SK-N-SH (cell line): ENCODE measurements at regions not wholly inside any gene's neighbourhood (a gene's known extent, or its start where the extent isn't known, plus 50 kb on each side); places are given as distances from the start of the nearest gene placed in this dataset.

Experiments
- CTCF ChIA-PET: fragments of 300-600, 350-600 bp; formaldehyde crosslinking; extraction: SDS; loops from one replicate; lab custom pipeline; 2021; lab: Yijun Ruan, JAX
- POLR2A ChIA-PET: fragments of 350-600 bp; sonication (Branson Sonifier 250); formaldehyde crosslinking; extraction: SDS; loops from one replicate; lab custom pipeline; 2020; ENCODE audit warnings: antibody characterized with exemption, inconsistent platforms; lab: Yijun Ruan, JAX
- DNase-seq: peaks from one replicate; pipeline ENCODE4 v3.0.0; 2012
- H2AFZ ChIP-seq: fragments of 200-600 bp; sonication (generic); 2 replicates; pipeline ENCODE4 v1.8.1; 2016; ENCODE audit warnings: antibody characterized with exemption, mild to moderate bottlenecking, low read depth
- H3F3A ChIP-seq: fragments of 200-600 bp; sonication (generic); replicated peaks from 2 replicates; pipeline ENCODE3; 2016; ENCODE audit warnings: antibody characterized with exemption, mild to moderate bottlenecking; ENCODE audit not compliant: insufficient read depth
- H3K27ac ChIP-seq, 2 experiments: fragments of 200-500 bp in 1 of 2; fragments of 200-600 bp in 1 of 2; sonication (Bioruptor generic) in 1 of 2; sonication (generic), shearing (Covaris generic) in 1 of 2; 2 replicates each; pipeline versions ENCODE4 v1.5.1 to v1.6.1; 2014 to 2016; ENCODE audit warnings: low read depth in 2 of 2, inconsistent platforms in 1 of 2, low read length in 1 of 2, mild to moderate bottlenecking in 1 of 2, mixed read lengths in 1 of 2
- H3K27me3 ChIP-seq: fragments of 200-600 bp; sonication (generic), shearing (Covaris generic); 2 replicates; pipeline ENCODE4 v1.6.1; 2016; ENCODE audit warnings: mixed run types; ENCODE audit not compliant: insufficient read depth
- H3K36me3 ChIP-seq, 2 experiments: fragments of 200-500 bp in 1 of 2; fragments of 200-600 bp in 1 of 2; sonication (Bioruptor generic) in 1 of 2; sonication (generic) in 1 of 2; replicated peaks in 1 of 2; 2 replicates each; pipeline versions ENCODE3 to v1.5.1; 2014 to 2016; ENCODE audit warnings: low read length in 1 of 2, mild to moderate bottlenecking in 1 of 2; ENCODE audit not compliant: insufficient read depth in 2 of 2, control insufficient read depth in 1 of 2
- H3K4me1 ChIP-seq, 2 experiments: fragments of 200-500 bp in 1 of 2; fragments of 200-600 bp in 1 of 2; sonication (Bioruptor generic) in 1 of 2; sonication (generic), shearing (Covaris generic) in 1 of 2; 2 replicates each; pipeline versions ENCODE4 v1.5.1 to v1.6.1; 2014 to 2016; ENCODE audit warnings: low read depth in 1 of 2, low read length in 1 of 2, mixed run types in 1 of 2; ENCODE audit not compliant: insufficient read depth in 2 of 2, control insufficient read depth in 1 of 2
- H3K4me2 ChIP-seq: fragments of 200-600 bp; sonication (generic), shearing (Covaris generic); 2 replicates; pipeline ENCODE4 v1.6.1; 2017; ENCODE audit warnings: mixed run types
- H3K4me3 ChIP-seq, 2 experiments: fragments of 200-500 bp in 1 of 2; fragments of 200-600 bp in 1 of 2; sonication (Bioruptor generic) in 1 of 2; sonication (generic), shearing (Covaris generic) in 1 of 2; 2 replicates each; pipeline versions ENCODE4 v1.5.1 to v1.8.1; 2014 to 2016; ENCODE audit warnings: low read depth in 2 of 2, inconsistent platforms in 1 of 2, low read length in 1 of 2, mild to moderate bottlenecking in 1 of 2, mixed read lengths in 1 of 2, moderate library complexity in 1 of 2
- H3K79me2 ChIP-seq: fragments of 200-600 bp; sonication (generic); 2 replicates; pipeline ENCODE4 v1.8.1; 2017; ENCODE audit warnings: mild to moderate bottlenecking; ENCODE audit not compliant: insufficient read depth
- H3K9ac ChIP-seq: fragments of 200-600 bp; sonication (generic); 2 replicates; pipeline ENCODE4 v1.6.1; 2017; ENCODE audit warnings: mixed run types
- H3K9me2 ChIP-seq: fragments of 200-600 bp; sonication (generic); 2 replicates; pipeline ENCODE4 v1.6.1; 2017; ENCODE audit warnings: mixed run types
- H3K9me3 ChIP-seq: fragments of 200-600 bp; sonication (generic); 2 replicates; pipeline ENCODE4 v1.6.1; 2017; ENCODE audit warnings: mixed run types, mild to moderate bottlenecking, moderate library complexity
- H4K20me1 ChIP-seq: fragments of 200-600 bp; sonication (generic); 2 replicates; pipeline ENCODE4 v1.6.1; 2017; ENCODE audit warnings: mild to moderate bottlenecking, mixed run types; ENCODE audit not compliant: insufficient read depth
- FOXM1 ChIP-seq: IDR thresholded peaks from 2 replicates; pipeline ENCODE4 v1.4.0; 2012; ENCODE audit warnings: low read depth, mild to moderate bottlenecking
- GATA2 ChIP-seq: sonication (generic); formaldehyde crosslinking; IDR thresholded peaks from 2 replicates; pipeline ENCODE4 v1.5.0; 2020; ENCODE audit warnings: mild to moderate bottlenecking, missing genetic modification reagents
- JUND ChIP-seq: IDR thresholded peaks from 2 replicates; pipeline ENCODE4 v1.4.0; 2012
- RAD21 ChIP-seq: IDR thresholded peaks from 2 replicates; pipeline ENCODE4 v1.6.1; 2012; ENCODE audit warnings: mild to moderate bottlenecking, low read length
- RCOR1 ChIP-seq: fragments of 150-350 bp; IDR thresholded peaks from 2 replicates; pipeline ENCODE4 v1.6.1; 2017; ENCODE audit warnings: antibody characterized with exemption, low read length
- SIN3A ChIP-seq: IDR thresholded peaks from 2 replicates; pipeline ENCODE4 v1.6.1; 2012; ENCODE audit warnings: low read depth, mild to moderate bottlenecking, low read length, moderate library complexity, borderline replicate concordance
- SMC3 ChIP-seq: IDR thresholded peaks from 2 replicates; pipeline ENCODE4 v1.6.1; 2012; ENCODE audit warnings: low read depth, low read length, improper control_type of control experiment
- TCF12 ChIP-seq: IDR thresholded peaks from 2 replicates; pipeline ENCODE4 v1.4.0; 2012
- YY1 ChIP-seq: IDR thresholded peaks from 2 replicates; pipeline ENCODE4 v1.4.0; 2012; ENCODE audit warnings: low read depth, mild to moderate bottlenecking
- WGBS: methylation state at CpG from one replicate; pipeline ENCODE4 v1.1.6; 2017; ENCODE audit warnings: low lambda C conversion rate; 5-methylcytosine and 5-hydroxymethylcytosine counted together
- TF ChIP-seq, protein P1 (sequence below): IDR thresholded peaks from 2 replicates; pipeline ENCODE4 v1.6.1; 2012; ENCODE audit warnings: mild to moderate bottlenecking, low read depth, low read length, moderate library complexity
- TF ChIP-seq, protein P2 (sequence below): fragments of 200-600 bp; sonication (generic); IDR thresholded peaks from 2 replicates; pipeline ENCODE4 v1.6.1; 2017; ENCODE audit warnings: antibody characterized with exemption, mild to moderate bottlenecking, moderate library complexity
- TF ChIP-seq, protein P3 (sequence below): IDR thresholded peaks from 2 replicates; pipeline ENCODE4; 2012
- TF ChIP-seq, protein P4 (sequence below): IDR thresholded peaks from 2 replicates; pipeline ENCODE4 v1.4.0; 2012; ENCODE audit warnings: low read depth, borderline replicate concordance
- TF ChIP-seq, protein P5 (sequence below): fragments of 150-350 bp; IDR thresholded peaks from 2 replicates; pipeline ENCODE4 v1.6.1; 2017; ENCODE audit warnings: antibody characterized with exemption, low read length, low read depth, borderline replicate concordance
- TF ChIP-seq, protein P6 (sequence below): IDR thresholded peaks from 2 replicates; pipeline ENCODE4 v1.4.0; 2012; ENCODE audit warnings: low read depth, borderline replicate concordance

DNA sequence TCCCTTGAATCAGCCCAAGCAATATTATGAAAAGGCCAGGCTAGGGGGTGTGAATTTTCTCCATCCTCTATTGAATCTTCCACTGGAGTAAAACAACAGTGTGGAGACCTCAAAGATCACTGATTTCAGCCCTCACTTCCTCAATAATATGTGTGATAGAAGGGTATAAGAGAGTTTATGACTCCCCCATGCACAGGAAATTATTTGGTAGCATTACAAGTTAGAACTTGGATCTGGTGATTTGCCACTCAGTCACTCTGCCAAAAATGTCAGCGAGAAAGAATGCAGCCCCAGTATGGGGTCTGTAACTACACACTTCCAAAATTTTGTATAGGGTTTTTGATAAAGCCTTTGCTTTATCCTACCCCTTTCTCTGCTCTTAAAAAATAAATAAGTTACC lies 81.0 kb upstream of the KCNMB2 start:
- Histone ChIP-seq H3K4me2 (no peak overlapping the region), H3F3A (no peaks in the 10 kb centered on the region), H3K4me3 (no peak overlapping the region), H3K27me3 (no peaks in the 10 kb centered on the region; the same call in 1 of the 2 replicates), H3K79me2 (no peaks in the 10 kb centered on the region), H2AFZ (no peak overlapping the region), H3K27ac (no peak overlapping the region), H4K20me1 (no peaks in the 10 kb centered on the region), H3K9me2 (no peaks in the 10 kb centered on the region), H3K4me1 (no peaks in the 10 kb centered on the region), H3K9ac (no peak overlapping the region), H3K36me3 (no peaks in the 10 kb centered on the region), H3K9me3 (no peaks in the 10 kb centered on the region)
- CTCF ChIA-PET: interaction anchor here (1.1 to 1.4 kb wide), 3 partner anchors 15 to 561 kb away, joined by 3 to 4 read pairs (median 3); no protein-coding TSS in a partner anchor
- TF ChIP-seq TCF12 (no peak), RCOR1 (no peak), YY1 (no peak), SMC3 (no peak), GATA2 (CRISPR knock-in tag) (no peak), FOXM1 (no peak), SIN3A (no peak), RAD21 (no peak), JUND (no peak)
- TF ChIP-seq, protein P1, sequence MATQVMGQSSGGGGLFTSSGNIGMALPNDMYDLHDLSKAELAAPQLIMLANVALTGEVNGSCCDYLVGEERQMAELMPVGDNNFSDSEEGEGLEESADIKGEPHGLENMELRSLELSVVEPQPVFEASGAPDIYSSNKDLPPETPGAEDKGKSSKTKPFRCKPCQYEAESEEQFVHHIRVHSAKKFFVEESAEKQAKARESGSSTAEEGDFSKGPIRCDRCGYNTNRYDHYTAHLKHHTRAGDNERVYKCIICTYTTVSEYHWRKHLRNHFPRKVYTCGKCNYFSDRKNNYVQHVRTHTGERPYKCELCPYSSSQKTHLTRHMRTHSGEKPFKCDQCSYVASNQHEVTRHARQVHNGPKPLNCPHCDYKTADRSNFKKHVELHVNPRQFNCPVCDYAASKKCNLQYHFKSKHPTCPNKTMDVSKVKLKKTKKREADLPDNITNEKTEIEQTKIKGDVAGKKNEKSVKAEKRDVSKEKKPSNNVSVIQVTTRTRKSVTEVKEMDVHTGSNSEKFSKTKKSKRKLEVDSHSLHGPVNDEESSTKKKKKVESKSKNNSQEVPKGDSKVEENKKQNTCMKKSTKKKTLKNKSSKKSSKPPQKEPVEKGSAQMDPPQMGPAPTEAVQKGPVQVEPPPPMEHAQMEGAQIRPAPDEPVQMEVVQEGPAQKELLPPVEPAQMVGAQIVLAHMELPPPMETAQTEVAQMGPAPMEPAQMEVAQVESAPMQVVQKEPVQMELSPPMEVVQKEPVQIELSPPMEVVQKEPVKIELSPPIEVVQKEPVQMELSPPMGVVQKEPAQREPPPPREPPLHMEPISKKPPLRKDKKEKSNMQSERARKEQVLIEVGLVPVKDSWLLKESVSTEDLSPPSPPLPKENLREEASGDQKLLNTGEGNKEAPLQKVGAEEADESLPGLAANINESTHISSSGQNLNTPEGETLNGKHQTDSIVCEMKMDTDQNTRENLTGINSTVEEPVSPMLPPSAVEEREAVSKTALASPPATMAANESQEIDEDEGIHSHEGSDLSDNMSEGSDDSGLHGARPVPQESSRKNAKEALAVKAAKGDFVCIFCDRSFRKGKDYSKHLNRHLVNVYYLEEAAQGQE: no peak
- TF ChIP-seq, protein P2, sequence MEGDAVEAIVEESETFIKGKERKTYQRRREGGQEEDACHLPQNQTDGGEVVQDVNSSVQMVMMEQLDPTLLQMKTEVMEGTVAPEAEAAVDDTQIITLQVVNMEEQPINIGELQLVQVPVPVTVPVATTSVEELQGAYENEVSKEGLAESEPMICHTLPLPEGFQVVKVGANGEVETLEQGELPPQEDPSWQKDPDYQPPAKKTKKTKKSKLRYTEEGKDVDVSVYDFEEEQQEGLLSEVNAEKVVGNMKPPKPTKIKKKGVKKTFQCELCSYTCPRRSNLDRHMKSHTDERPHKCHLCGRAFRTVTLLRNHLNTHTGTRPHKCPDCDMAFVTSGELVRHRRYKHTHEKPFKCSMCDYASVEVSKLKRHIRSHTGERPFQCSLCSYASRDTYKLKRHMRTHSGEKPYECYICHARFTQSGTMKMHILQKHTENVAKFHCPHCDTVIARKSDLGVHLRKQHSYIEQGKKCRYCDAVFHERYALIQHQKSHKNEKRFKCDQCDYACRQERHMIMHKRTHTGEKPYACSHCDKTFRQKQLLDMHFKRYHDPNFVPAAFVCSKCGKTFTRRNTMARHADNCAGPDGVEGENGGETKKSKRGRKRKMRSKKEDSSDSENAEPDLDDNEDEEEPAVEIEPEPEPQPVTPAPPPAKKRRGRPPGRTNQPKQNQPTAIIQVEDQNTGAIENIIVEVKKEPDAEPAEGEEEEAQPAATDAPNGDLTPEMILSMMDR: no peak
- TF ChIP-seq, protein P3, sequence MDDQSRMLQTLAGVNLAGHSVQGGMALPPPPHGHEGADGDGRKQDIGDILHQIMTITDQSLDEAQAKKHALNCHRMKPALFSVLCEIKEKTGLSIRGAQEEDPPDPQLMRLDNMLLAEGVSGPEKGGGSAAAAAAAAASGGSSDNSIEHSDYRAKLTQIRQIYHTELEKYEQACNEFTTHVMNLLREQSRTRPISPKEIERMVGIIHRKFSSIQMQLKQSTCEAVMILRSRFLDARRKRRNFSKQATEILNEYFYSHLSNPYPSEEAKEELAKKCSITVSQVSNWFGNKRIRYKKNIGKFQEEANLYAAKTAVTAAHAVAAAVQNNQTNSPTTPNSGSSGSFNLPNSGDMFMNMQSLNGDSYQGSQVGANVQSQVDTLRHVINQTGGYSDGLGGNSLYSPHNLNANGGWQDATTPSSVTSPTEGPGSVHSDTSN: no peak
- TF ChIP-seq, protein P4, sequence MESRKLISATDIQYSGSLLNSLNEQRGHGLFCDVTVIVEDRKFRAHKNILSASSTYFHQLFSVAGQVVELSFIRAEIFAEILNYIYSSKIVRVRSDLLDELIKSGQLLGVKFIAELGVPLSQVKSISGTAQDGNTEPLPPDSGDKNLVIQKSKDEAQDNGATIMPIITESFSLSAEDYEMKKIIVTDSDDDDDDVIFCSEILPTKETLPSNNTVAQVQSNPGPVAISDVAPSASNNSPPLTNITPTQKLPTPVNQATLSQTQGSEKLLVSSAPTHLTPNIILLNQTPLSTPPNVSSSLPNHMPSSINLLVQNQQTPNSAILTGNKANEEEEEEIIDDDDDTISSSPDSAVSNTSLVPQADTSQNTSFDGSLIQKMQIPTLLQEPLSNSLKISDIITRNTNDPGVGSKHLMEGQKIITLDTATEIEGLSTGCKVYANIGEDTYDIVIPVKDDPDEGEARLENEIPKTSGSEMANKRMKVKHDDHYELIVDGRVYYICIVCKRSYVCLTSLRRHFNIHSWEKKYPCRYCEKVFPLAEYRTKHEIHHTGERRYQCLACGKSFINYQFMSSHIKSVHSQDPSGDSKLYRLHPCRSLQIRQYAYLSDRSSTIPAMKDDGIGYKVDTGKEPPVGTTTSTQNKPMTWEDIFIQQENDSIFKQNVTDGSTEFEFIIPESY: no peak
- TF ChIP-seq, protein P5, sequence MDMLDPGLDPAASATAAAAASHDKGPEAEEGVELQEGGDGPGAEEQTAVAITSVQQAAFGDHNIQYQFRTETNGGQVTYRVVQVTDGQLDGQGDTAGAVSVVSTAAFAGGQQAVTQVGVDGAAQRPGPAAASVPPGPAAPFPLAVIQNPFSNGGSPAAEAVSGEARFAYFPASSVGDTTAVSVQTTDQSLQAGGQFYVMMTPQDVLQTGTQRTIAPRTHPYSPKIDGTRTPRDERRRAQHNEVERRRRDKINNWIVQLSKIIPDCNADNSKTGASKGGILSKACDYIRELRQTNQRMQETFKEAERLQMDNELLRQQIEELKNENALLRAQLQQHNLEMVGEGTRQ: no peak
- TF ChIP-seq, protein P6, sequence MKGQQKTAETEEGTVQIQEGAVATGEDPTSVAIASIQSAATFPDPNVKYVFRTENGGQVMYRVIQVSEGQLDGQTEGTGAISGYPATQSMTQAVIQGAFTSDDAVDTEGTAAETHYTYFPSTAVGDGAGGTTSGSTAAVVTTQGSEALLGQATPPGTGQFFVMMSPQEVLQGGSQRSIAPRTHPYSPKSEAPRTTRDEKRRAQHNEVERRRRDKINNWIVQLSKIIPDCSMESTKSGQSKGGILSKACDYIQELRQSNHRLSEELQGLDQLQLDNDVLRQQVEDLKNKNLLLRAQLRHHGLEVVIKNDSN: no peak
- POLR2A ChIA-PET: no interaction called here
- DNase-seq: no peak
- 43% methylated on average over 1 of the region's 1 CpG for whole genome bisulfite sequencing
